Keratinocyte (primary cell): ENCODE measurements at regions not wholly inside any gene's neighbourhood (a gene's known extent, or its start where the extent isn't known, plus 50 kb on each side); places are given as distances from the start of the nearest gene placed in this dataset.

Experiments used
- CTCF ChIP-seq, 3 experiments: IDR thresholded peaks in 1 of 3; conservative IDR thresholded peaks in 1 of 3; optimal IDR thresholded peaks in 1 of 3; 2 replicates in 2 of 3; 3 replicates in 1 of 3; pipeline versions ENCODE3 to v1.5.1; 2011; ENCODE audit warnings: low read length in 3 of 3, mild to moderate bottlenecking in 3 of 3, moderate library complexity in 2 of 3, control low read depth in 1 of 3, inconsistent platforms in 1 of 3; ENCODE audit not compliant: insufficient read depth in 2 of 3; ENCODE audit errors: extremely low read depth in 1 of 3
- EZH2 ChIP-seq: IDR thresholded peaks from one replicate; pipeline ENCODE4 v1.6.1; 2012; ENCODE audit warnings: inconsistent platforms, mild to moderate bottlenecking, low read length, moderate library complexity

GRCh38 chr12:77364400-77364799 is 299.0 kb upstream of the E2F7 start:
- no peak for TF ChIP-seq CTCF (optimal IDR thresholded peaks at IDR 0.05 in 1 of 3, IDR thresholded peaks at IDR 0.05 in 1 of 3, conservative IDR thresholded peaks at IDR 0.05 in 1 of 3; ENCODE audit: extremely low read depth in 1 of 3, insufficient read depth in 2 of 3, low read length in 3 of 3)
- TF ChIP-seq EZH2: no peak
